Osteoblast (primary cell): ENCODE measurements at regions not wholly inside any gene's neighbourhood (a gene's known extent, or its start where the extent isn't known, plus 50 kb on each side); places are given as distances from the start of the nearest gene placed in this dataset.

Experiments
- DNase-seq: peaks from one replicate; pipeline ENCODE4 v3.0.0; 2011; ENCODE audit warnings: low spot score, mixed read lengths; ENCODE audit not compliant: insufficient read length; ENCODE audit errors: missing footprints
- H2AFZ ChIP-seq: 2 replicates; pipeline ENCODE4 v1.6.0; 2011; ENCODE audit warnings: mild to moderate bottlenecking, low read length
- H3K27ac ChIP-seq: 2 replicates; pipeline ENCODE4 v1.5.1; 2011; ENCODE audit warnings: mild to moderate bottlenecking, low read depth, low read length, moderate library complexity
- H3K27me3 ChIP-seq: 2 replicates; pipeline ENCODE4 v1.6.0; 2012; ENCODE audit warnings: mild to moderate bottlenecking, control low read depth, inconsistent platforms, low read length, moderate library complexity; ENCODE audit not compliant: insufficient read depth
- H3K36me3 ChIP-seq: 2 replicates; pipeline ENCODE4 v1.5.1; 2011; ENCODE audit warnings: mild to moderate bottlenecking, low read length, control low read depth, moderate library complexity; ENCODE audit not compliant: insufficient read depth
- H3K4me1 ChIP-seq: 2 replicates; pipeline ENCODE4 v1.5.1; 2011; ENCODE audit warnings: mild to moderate bottlenecking, low read length, control low read depth, moderate library complexity; ENCODE audit not compliant: insufficient read depth
- H3K4me2 ChIP-seq: 2 replicates; pipeline ENCODE4 v1.6.0; 2011; ENCODE audit warnings: mild to moderate bottlenecking, low read length; ENCODE audit not compliant: insufficient read depth
- H3K4me3 ChIP-seq: fragments of 200-600 bp; sonication (generic); 3 replicates; pipeline ENCODE4 v1.5.1; 2012; ENCODE audit warnings: mild to moderate bottlenecking, low read length, inconsistent platforms; ENCODE audit not compliant: insufficient read depth
- H3K79me2 ChIP-seq: 2 replicates; pipeline ENCODE4 v1.6.0; 2012; ENCODE audit warnings: mild to moderate bottlenecking, low read length, control low read depth, inconsistent platforms; ENCODE audit not compliant: insufficient read depth
- H3K9me3 ChIP-seq: 2 replicates; pipeline ENCODE4 v1.5.1; 2011; ENCODE audit warnings: low read depth, low read length, control low read depth
- H4K20me1 ChIP-seq: 2 replicates; pipeline ENCODE4 v1.6.0; 2012; ENCODE audit warnings: mild to moderate bottlenecking, low read length, control low read depth; ENCODE audit not compliant: insufficient read depth
- CTCF ChIP-seq: IDR thresholded peaks from 2 replicates; pipeline ENCODE4 v1.5.1; 2011; ENCODE audit warnings: mild to moderate bottlenecking, low read depth, low read length, moderate library complexity; ENCODE audit errors: extremely low read depth

DNA sequence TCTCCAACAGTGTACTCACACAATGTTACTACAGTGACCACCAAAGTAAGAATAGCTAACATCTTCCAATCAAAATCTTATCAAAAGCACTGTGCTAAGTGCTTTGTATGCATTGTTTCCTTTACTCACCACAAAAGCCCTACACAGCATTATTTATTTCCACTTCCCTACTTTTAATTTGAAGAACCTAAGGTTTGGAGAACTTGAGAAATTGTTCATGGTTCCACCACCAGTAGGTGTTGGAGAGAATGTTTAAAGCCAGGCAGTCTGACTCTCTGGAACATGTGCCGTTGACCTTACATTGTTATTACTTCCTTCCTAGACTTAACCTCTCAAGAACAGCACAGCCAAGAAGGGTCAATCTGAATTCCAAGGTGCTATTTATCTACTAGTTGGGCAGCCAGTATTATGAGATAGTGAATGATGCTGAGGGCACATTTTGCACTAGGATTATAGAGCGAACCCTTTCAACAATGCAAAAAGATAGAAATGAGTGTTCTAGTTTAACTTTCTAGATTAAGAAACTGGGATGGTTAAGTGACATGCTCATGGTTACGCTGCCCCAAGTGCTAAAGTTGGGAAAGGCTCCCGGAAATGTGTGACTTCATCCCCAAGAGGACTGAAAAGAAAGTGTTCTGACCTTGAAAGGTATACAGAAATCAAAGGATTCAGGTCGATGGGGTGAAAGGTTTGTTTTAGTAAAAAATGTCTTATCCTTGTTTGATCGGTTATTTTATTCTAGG is 55.2 kb upstream of the FAM136A start:
- H3K9me3 ChIP-seq: no peaks in the 10 kb centered on the region
- no peaks in the 10 kb centered on the region for H3K79me2 ChIP-seq
- H3K4me1 ChIP-seq: peaks cover 4% of the 10 kb centered on the region
- TF ChIP-seq CTCF: no peak
- no peaks in the 10 kb centered on the region for H3K27me3 ChIP-seq
- H3K4me3 ChIP-seq: no peak overlapping the region
- H3K4me2 ChIP-seq: peak overlapping the region; percentile 9
- DNase-seq: no peak
- no peaks in the 10 kb centered on the region for H4K20me1 ChIP-seq
- H2AFZ ChIP-seq: no peak overlapping the region
- no peaks in the 10 kb centered on the region for H3K36me3 ChIP-seq
- peak overlapping the region; percentile 10 for H3K27ac ChIP-seq

GRCh38 chr2:70354264-70354949 is 52.5 kb upstream of the FAM136A start:
- H3K79me2 ChIP-seq: no peaks in the 10 kb centered on the region
- no peak overlapping the region for H3K4me2 ChIP-seq
- no peak overlapping the region for H3K27ac ChIP-seq
- H3K36me3 ChIP-seq: no peaks in the 10 kb centered on the region
- H2AFZ ChIP-seq: no peak overlapping the region
- peak; percentile 60 for DNase-seq
- no peaks in the 10 kb centered on the region for H3K9me3 ChIP-seq
- H3K4me1 ChIP-seq: peaks cover 4% of the 10 kb centered on the region
- H3K4me3 ChIP-seq: no peak overlapping the region
- no peaks in the 10 kb centered on the region for H4K20me1 ChIP-seq
- no peak for TF ChIP-seq CTCF
- H3K27me3 ChIP-seq: no peaks in the 10 kb centered on the region
